Fibroblast of lung (primary cell): ENCODE measurements at regions not wholly inside any gene's neighbourhood (a gene's known extent, or its start where the extent isn't known, plus 50 kb on each side); places are given as distances from the start of the nearest gene placed in this dataset.
A peak's percentile ranks its signal among the peaks of the same experiment; 100 is the strongest.

ENCODE experiments used
- DNase-seq, 2 donors: peaks; one replicate each; pipeline versions ENCODE4 v3.0.0 to v3.0.0-alpha.2; 2010; ENCODE audit warnings: low read depth in 2 of 2
- H2AFZ ChIP-seq: 2 replicates; pipeline ENCODE4 v1.5.1; 2012; ENCODE audit warnings: low read length, control low read depth, inconsistent platforms
- H3K27ac ChIP-seq: 2 replicates; pipeline ENCODE4 v1.5.1; 2011; ENCODE audit warnings: low read length, control low read depth; ENCODE audit not compliant: insufficient read depth
- H3K27me3 ChIP-seq: 2 replicates; pipeline ENCODE4 v1.5.1; 2011; ENCODE audit warnings: mild to moderate bottlenecking, low read length; ENCODE audit not compliant: control insufficient read depth, insufficient read depth
- H3K36me3 ChIP-seq: 2 replicates; pipeline ENCODE4 v1.5.1; 2011; ENCODE audit warnings: low read length; ENCODE audit not compliant: control insufficient read depth, insufficient read depth
- H3K4me1 ChIP-seq: 2 replicates; pipeline ENCODE4 v1.5.1; 2011; ENCODE audit warnings: low read length; ENCODE audit not compliant: control insufficient read depth, insufficient read depth; ENCODE audit errors: extremely low read depth
- H3K4me2 ChIP-seq: 2 replicates; pipeline ENCODE4 v1.5.1; 2011; ENCODE audit warnings: low read length, control low read depth; ENCODE audit not compliant: insufficient read depth; ENCODE audit errors: extremely low read depth
- H3K4me3 ChIP-seq, 4 experiments: fragments of 200-600 bp in 1 of 4; sonication (generic) in 1 of 4; replicated peaks in 1 of 4; 2 replicates each; pipeline ENCODE4 v1.5.1; 2011 to 2016; ENCODE audit warnings: low read length in 4 of 4, low read depth in 3 of 4, mild to moderate bottlenecking in 3 of 4, control low read depth in 2 of 4, inconsistent platforms in 1 of 4, mixed read lengths in 1 of 4; ENCODE audit not compliant: insufficient read depth in 1 of 4; ENCODE audit errors: control extremely low read depth in 1 of 4
- H3K79me2 ChIP-seq: 2 replicates; pipeline ENCODE4 v1.5.1; 2012; ENCODE audit warnings: mild to moderate bottlenecking, low read length, inconsistent platforms; ENCODE audit not compliant: control insufficient read depth, insufficient read depth
- H3K9ac ChIP-seq: 2 replicates; pipeline ENCODE4 v1.5.1; 2011; ENCODE audit warnings: mild to moderate bottlenecking, low read length, control low read depth; ENCODE audit not compliant: insufficient read depth
- H3K9me3 ChIP-seq: 2 replicates; pipeline ENCODE4 v1.5.1; 2012; ENCODE audit warnings: low read depth, low read length; ENCODE audit not compliant: control insufficient read depth, insufficient read depth
- H4K20me1 ChIP-seq: 2 replicates; pipeline ENCODE4 v1.5.1; 2011; ENCODE audit warnings: low read length; ENCODE audit not compliant: control insufficient read depth, insufficient read depth; ENCODE audit errors: extremely low read depth
- CTCF ChIP-seq, 2 donors: IDR thresholded peaks in 1 of 2; conservative IDR thresholded peaks in 1 of 2; 1 replicate in 1 of 2; 2 replicates in 1 of 2; pipeline ENCODE4 v1.5.1; 2011 to 2012; ENCODE audit warnings: low read length in 2 of 2, control low read depth in 1 of 2, inconsistent platforms in 1 of 2, low read depth in 1 of 2, mild to moderate bottlenecking in 1 of 2
- EZH2 ChIP-seq: IDR thresholded peaks from 2 replicates; pipeline ENCODE4 v1.5.1; 2012; ENCODE audit warnings: low read length, control low read depth, mild to moderate bottlenecking; ENCODE audit errors: missing control alignments

GRCh38 chr22:25382762-25383161, 163.3 kb downstream of the CRYBB2 start:
- Histone ChIP-seq H4K20me1 (peaks cover 2% of the 10 kb centered on the region), H2AFZ (no peak overlapping the region), H3K36me3 (no peaks in the 10 kb centered on the region), H3K27ac (no peak overlapping the region), H3K79me2 (peaks cover 6% of the 10 kb centered on the region), H3K4me1 (no peaks in the 10 kb centered on the region), H3K4me2 (no peak overlapping the region), H3K9me3 (no peaks in the 10 kb centered on the region), H3K9ac (no peak overlapping the region), H3K27me3 (no peaks in the 10 kb centered on the region), H3K4me3 (no peak overlapping the region)
- DNase-seq, result no peak
- TF ChIP-seq CTCF (conservative IDR thresholded peaks at IDR 0.05 in 1 of 2, IDR thresholded peaks at IDR 0.05 in 1 of 2; ENCODE audit: low read depth in 1 of 2, low read length in 2 of 2) (peak in 1 of 2 donors; percentile 12), EZH2 (no peak)

GRCh38 chr22:25383278-25383820, 163.9 kb downstream of the CRYBB2 start:
- Histone ChIP-seq H3K9me3 (no peaks in the 10 kb centered on the region), H3K4me2 (no peak overlapping the region), H3K27me3 (no peaks in the 10 kb centered on the region), H2AFZ (no peak overlapping the region), H3K4me1 (no peaks in the 10 kb centered on the region), H3K9ac (no peak overlapping the region), H3K4me3 (no peak overlapping the region), H3K79me2 (peaks cover 7% of the 10 kb centered on the region), H4K20me1 (peaks cover 2% of the 10 kb centered on the region), H3K36me3 (no peaks in the 10 kb centered on the region), H3K27ac (no peak overlapping the region)
- TF ChIP-seq EZH2 (no peak), CTCF (conservative IDR thresholded peaks at IDR 0.05 in 1 of 2, IDR thresholded peaks at IDR 0.05 in 1 of 2; ENCODE audit: low read depth in 1 of 2, low read length in 2 of 2) (no peak)
- DNase-seq, result no peak

GRCh38 chr22:25383892-25384291, 164.5 kb downstream of the CRYBB2 start:
- Histone ChIP-seq H3K36me3 (no peaks in the 10 kb centered on the region), H2AFZ (no peak overlapping the region), H3K4me1 (no peaks in the 10 kb centered on the region), H3K9me3 (no peaks in the 10 kb centered on the region), H3K4me2 (no peak overlapping the region), H3K4me3 (no peak overlapping the region), H3K9ac (no peak overlapping the region), H4K20me1 (peaks cover 2% of the 10 kb centered on the region), H3K27me3 (no peaks in the 10 kb centered on the region), H3K79me2 (peaks cover 9% of the 10 kb centered on the region), H3K27ac (no peak overlapping the region)
- no peak for DNase-seq
- TF ChIP-seq EZH2 (no peak), CTCF (conservative IDR thresholded peaks at IDR 0.05 in 1 of 2, IDR thresholded peaks at IDR 0.05 in 1 of 2; ENCODE audit: low read depth in 1 of 2, low read length in 2 of 2) (no peak)
